ENCODE measurements at regions not wholly inside any gene's neighbourhood (a gene's known extent, or its start where the extent isn't known, plus 50 kb on each side); places are given as distances from the start of the nearest gene placed in this dataset.
"Not testable (repeated sequence)": the region's sequence is repeated elsewhere in the genome, so short reads cannot be mapped to it uniquely, and the experiment has no call there.

GRCh38 chr6:74632196-74632875 is 573.5 kb downstream of the COL12A1 start:
- DNase-seq (ENCODE audit: low spot score) = no peak

GRCh38 chr6:74631564-74631963 is 574.3 kb downstream of the COL12A1 start:
- peak; percentile 11 for DNase-seq (ENCODE audit: low spot score)

DNA sequence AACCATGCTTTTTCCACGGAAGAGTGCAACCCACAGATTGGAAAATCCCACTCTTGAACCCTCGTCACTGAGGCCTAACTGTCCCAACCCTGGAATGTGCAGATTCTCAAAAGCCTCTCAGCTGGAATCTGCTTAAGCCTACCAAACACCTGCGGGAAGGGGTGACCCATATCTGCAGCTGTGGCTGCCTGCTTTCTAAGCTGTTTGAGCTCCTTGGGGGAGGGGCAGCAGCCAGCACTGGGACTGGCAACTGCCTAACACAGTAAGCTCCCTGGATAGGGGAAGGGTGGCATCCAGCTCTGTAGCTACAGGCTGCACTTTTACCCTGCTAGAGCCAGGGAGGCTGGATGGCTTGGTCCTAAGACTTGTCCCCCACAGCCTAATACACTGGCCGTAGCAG is 579.6 kb downstream of the COL12A1 start:
- no peak for DNase-seq (ENCODE audit: low spot score)

- no peak for DNase-seq (ENCODE audit: low spot score)
Measured at GRCh38 chr6:74623027-74623426, 582.8 kb downstream of the COL12A1 start.

GRCh38 chr6:74611220-74611619 is 594.6 kb downstream of the COL12A1 start:
- DNase-seq (ENCODE audit: low spot score) = no peak

GRCh38 chr6:74610352-74610751 is 595.5 kb downstream of the COL12A1 start:
- DNase-seq (ENCODE audit: low spot score) = no peak

DNA sequence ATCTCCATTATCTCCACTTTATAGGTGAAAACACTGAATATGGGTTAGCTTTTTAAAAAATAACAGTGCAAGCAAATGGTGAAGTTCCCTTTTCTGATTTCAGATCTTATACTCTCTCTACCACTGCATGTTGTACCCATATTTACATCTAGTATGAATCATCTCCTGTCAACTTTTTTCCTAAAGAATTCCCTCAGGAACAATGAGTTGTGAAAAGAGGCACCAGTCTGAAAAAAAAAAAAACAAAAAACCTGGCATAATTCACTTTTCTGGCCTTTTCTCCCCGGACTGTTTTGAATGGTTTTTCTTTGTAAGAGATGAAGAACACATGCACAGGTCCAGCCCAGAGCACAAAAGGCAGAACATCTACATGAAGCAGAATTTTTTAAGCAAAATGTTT is 596.0 kb downstream of the COL12A1 start:
- no peak for DNase-seq (ENCODE audit: low spot score)

GRCh38 chr6:74607934-74608333 is 597.9 kb downstream of the COL12A1 start:
- no peak for DNase-seq (ENCODE audit: low spot score)

GRCh38 chr6:74607468-74607867 is 598.4 kb downstream of the COL12A1 start:
- no peak for DNase-seq (ENCODE audit: low spot score)

DNA sequence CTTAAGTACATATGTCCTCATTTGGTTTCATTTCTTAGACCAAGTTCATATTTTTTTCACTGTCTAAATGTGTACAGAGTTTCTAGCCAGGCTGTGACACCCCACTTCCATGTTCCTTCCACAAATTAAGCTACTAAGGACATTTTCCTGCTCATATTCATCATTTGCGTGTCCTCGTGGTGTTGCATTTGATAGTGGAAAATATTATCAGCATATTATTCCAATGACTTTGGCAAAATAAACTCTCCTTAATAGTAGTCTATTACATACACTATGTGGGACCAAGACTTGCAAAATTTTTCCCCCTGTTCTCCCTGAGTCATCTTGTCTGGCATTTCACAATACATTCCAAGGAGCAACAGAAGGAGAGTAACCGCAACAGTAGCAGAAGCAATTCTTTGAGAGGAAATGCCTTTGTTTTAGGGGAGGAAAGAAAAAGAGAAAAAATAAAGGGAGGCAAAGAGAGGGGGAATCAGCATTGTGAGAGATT is 599.2 kb downstream of the COL12A1 start:
- peak; percentile 74 for DNase-seq (ENCODE audit: low spot score)

DNA sequence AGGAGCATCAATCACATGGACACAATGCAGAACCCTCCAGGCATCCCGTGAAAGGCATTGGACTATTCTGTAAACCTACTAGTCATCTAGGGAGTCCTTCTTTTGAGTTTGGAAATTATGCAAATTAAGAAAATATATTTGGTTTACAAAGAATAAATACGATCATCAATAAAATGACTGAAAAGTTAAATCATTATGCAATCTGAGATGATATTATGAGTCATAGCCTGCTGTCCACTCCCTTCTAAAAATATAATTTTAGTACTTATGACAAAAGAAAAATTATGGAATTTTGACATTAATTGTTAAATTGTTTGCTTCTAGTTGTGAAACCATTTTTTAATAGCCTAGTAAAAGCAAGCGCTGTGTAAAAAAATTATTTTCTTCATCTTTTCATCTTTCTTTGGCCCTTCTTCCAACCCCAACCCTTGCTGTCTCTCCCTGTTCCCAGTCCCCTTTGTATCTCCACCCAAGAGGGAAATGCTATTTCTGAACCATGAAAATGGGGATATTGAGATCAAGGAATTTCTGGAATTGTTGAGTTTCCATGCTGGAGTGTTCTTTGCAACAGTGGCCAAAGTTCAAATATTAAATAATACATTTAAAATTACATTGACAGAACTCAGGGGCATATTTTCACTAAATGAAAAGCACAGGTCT is 599.8 kb downstream of the COL12A1 start:
- no peak for DNase-seq (ENCODE audit: low spot score)

GRCh38 chr6:74604279-74604678 is 601.6 kb downstream of the COL12A1 start:
- DNase-seq (ENCODE audit: low spot score) = no peak

- no peak for DNase-seq (ENCODE audit: low spot score)
Measured at GRCh38 chr6:74603322-74604076, 602.4 kb downstream of the COL12A1 start.

- DNase-seq (ENCODE audit: low spot score) = no peak
Measured at GRCh38 chr6:74602206-74602605, 603.6 kb downstream of the COL12A1 start.

DNA sequence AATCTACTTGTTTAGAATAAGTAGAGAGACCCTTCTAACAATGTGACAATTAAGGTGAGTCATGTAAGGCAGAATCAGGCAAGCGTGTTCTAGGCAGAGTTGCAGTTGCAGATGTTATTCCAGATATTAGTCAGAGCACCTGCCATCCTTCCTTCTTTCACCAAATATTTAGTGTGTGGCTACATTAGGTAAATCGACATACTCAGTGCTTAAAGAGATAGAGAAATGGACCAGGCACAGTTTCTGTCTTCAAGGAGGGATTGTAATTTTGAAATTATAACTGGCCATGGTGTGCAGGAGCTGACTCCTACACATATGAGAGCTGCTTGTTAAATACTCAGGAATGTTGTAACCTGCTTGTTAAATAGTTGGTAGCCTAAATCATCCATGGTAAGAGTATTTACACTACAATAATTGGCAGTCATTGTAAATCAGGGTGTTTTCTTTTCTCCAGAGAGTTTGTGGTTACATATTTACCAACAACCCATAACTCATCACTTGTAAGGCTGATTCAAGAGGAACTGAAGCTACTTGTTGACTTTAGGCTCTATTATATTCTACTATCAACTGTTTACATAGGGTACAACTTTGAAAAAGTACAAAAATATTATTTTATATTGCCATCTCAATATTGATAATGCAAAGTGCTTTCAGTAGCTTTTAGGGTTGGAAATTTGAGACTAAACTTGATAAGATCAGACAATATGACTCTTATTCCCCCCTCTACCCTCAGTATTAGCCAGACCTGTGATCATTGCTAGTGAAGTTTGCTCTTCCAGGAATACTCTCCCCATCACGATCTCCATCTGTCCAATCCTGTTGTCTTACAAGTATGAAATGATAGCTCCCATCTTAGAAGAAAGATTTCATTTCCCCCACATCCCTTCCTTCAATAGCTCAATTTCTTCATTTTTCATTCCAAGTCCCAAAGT is 607.1 kb downstream of the COL12A1 start:
- no peak for DNase-seq (ENCODE audit: low spot score)

- no peak for DNase-seq (ENCODE audit: low spot score)
Measured at GRCh38 chr6:74597840-74598239, 608.0 kb downstream of the COL12A1 start.

GRCh38 chr6:74597266-74597665 is 608.6 kb downstream of the COL12A1 start:
- DNase-seq (ENCODE audit: low spot score) = peak; percentile 42

DNA sequence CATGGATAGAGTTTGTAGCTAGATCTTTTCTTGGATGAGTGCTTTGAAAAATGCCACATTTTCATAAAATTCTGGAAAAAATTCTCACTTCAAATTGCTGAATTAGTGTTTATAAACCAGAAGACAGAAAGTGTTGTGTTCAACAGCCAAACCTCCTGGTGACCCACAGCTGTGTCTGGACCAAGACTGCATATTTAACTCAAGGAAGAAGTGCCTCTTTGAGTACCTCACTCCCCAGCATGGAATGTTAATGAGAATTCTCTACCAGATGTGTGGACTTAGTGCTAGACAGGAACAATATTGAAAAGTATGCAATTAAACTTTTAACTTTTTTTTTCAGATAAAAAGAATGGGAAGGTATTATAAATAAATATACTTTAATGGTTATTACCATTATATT is 609.3 kb downstream of the COL12A1 start:
- no peak for DNase-seq (ENCODE audit: low spot score)

DNA sequence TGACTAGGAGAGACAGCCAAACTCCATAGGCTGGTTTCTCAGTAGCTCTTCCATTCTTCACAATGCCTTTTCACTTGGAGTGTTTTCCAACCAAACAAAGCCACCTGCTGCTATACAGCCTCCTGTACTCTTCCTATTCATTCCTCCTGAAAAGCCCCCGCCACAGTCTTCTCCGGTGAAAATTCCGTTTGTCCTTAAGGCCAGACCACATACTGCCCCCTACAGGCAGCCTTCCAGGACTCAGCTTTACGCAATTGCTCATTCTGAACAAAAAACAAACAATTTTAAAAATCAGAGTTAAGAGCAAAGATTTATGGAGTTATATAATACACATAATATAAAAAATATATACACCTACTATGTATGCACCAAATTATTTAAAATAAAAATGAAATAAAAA is 611.5 kb downstream of the COL12A1 start:
- DNase-seq (ENCODE audit: low spot score) = not testable (repeated sequence)

DNA sequence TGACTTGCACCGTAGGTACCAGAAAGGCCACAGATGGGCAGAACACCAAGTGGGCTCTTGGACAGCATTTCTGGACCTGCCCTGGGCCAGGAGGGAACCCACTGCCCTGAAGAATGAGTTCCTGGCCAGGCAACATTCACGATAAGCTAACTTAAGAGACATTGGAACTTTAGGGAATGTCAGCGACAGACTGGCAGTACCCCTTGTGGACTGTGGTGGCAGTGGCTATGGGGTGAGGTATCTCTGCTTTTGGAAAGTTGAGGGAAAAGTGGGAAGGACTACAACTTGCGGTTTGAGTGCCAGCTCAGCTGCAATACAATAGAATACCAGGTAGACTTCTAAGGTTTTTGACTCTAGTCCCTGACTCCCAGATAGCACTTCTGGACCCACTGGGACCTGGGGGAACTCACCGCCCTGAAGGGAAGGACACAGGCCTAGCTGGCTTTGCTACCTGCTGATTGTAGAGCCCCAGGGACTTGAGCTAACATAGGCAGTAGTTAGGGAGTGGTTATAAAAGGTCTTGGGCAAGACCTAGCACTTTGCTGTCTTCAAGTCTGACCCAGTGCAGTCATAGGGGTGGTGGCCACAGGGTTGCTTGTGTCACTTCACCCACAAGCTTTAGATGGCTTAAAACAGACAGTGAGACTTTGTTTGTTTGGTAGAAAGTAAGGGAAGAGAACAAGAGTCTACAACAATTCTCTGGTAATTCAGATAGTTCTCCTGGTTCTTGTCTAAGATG is 617.6 kb downstream of the COL12A1 start:
- no peak for DNase-seq (ENCODE audit: low spot score)

DNA sequence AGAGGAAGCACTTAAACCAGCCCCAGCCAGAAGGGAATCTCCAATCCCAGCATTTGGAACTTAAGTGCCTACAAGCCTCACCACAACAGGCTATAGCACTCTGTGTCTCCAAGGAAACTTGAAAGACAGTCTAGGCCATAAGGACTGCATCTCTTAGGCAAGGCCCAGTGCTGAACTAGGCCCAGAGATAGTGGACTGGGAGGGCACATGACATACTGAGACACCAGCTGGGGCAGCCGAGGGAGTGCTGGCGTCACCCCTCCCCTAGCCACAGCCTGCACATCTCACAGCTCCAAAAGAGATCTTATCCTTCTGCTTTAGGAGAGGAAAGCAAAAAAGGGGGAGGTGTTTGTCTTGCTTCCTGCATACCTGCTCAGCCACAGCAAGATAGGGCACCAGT is 618.5 kb downstream of the COL12A1 start:
- DNase-seq (ENCODE audit: low spot score) = no peak

Data from A172 (cell line).